Uterus (tissue), 3 donors: ENCODE measurements at regions not wholly inside any gene's neighbourhood (a gene's known extent, or its start where the extent isn't known, plus 50 kb on each side); places are given as distances from the start of the nearest gene placed in this dataset.

ENCODE experiments used
- DNase-seq, 2 donors: peaks; one replicate each; pipeline ENCODE4 v3.0.0-alpha.2; 2019 to 2020
- H3K27ac ChIP-seq, 2 donors: fragments of 200-600 bp; sonication (generic); 1 replicate in 1 of 2; 2 replicates in 1 of 2; pipeline ENCODE4 v1.5.1; 2016 to 2018
- H3K27me3 ChIP-seq, 2 donors: fragments of 200-600 bp; sonication (generic); one replicate each; pipeline ENCODE4 v1.5.1; 2018 to 2019; ENCODE audit warnings: control low read depth in 1 of 2
- H3K36me3 ChIP-seq, 2 donors: fragments of 200-600 bp; sonication (generic); one replicate each; pipeline ENCODE4 v1.5.1; 2019; ENCODE audit warnings: control low read depth in 1 of 2
- H3K4me1 ChIP-seq, 2 donors: fragments of 200-600 bp; sonication (generic); one replicate each; pipeline ENCODE4 v1.5.1; 2018 to 2019; ENCODE audit warnings: control low read depth in 1 of 2
- H3K4me3 ChIP-seq, 2 donors: fragments of 200-600 bp; sonication (generic); 1 replicate in 1 of 2; 2 replicates in 1 of 2; pipeline ENCODE4 v1.5.1; 2018 to 2019; ENCODE audit warnings: mild to moderate bottlenecking in 1 of 2
- H3K9me3 ChIP-seq, 2 donors: fragments of 200-600 bp; sonication (generic); one replicate each; pipeline ENCODE4 v1.5.1; 2019; ENCODE audit warnings: control low read depth in 1 of 2
- CTCF ChIP-seq, 4 experiments: fragments of 200-600 bp in 2 of 4; fragments of 450-650 bp in 2 of 4; sonication (generic) in 2 of 4; IDR thresholded peaks; one replicate each; pipeline ENCODE4 v1.5.1; 2016 to 2019; ENCODE audit warnings: antibody characterized with exemption in 4 of 4, mild to moderate bottlenecking in 2 of 4, moderate library complexity in 1 of 4
- POLR2A ChIP-seq, 2 donors: fragments of 450-650 bp; IDR thresholded peaks; one replicate each; pipeline ENCODE4 v1.6.1; 2016; ENCODE audit warnings: antibody characterized with exemption in 2 of 2, mild to moderate bottlenecking in 1 of 2, moderate library complexity in 1 of 2
- intact Hi-C: fragments of 100-400 bp; cut with DNase I; formaldehyde crosslinking; loops from one replicate; pipeline ENCODE4 v1.15.1; 2023; ENCODE audit warnings: low total_unique reads
- donor health status: DM: yes; HTN: yes; CAD: no.

DNA sequence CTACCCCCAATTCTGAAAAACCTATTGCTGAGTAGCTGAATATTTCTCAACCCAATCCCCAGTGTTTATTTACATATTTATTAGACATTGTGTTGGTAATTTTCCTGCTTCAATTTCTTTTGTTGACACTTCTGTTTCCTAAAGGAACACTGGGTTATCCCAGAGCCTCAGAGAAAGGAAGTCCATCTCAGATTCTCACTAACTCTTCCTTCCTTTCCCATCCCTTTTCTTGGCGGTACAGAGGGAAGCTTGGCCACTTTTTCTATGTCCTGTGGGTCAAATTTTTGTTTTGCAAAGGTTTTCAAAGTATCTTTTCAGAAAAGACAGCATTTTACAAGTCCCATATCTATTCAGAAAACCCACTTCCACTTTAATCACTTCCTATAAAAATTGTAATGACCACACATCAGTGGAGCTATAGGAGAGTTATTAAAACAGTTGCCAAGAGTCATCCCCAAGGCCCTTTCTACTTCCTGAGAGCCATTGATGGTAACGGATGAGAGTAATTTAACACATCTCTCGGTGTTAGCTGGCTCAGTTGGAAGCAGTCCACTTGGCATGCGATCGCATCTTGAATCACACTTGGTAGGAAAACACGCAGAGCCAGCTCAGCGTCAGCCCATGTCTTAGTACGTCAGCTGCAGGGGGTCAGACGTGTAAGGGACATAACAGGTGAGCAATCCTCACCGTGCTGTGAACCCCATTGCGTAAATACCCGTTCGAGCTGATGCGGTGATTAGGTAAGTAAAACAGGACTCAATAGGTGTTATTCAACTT, 231.1 kb upstream of the ADARB2 start:
- DNase-seq: no peak
- H3K27me3 ChIP-seq: no peaks in the 10 kb centered on the region
- TF ChIP-seq POLR2A (IDR thresholded peaks at IDR 0.05) (no peak), CTCF (IDR thresholded peaks at IDR 0.05) (no peak)
- intact Hi-C loops: no loop called here
- H3K27ac ChIP-seq: no peak overlapping the region
- no peaks in the 10 kb centered on the region for H3K36me3 ChIP-seq
- no peak overlapping the region for H3K4me3 ChIP-seq
- H3K9me3 ChIP-seq: no peaks in the 10 kb centered on the region
- H3K4me1 ChIP-seq: no peaks in the 10 kb centered on the region

DNA sequence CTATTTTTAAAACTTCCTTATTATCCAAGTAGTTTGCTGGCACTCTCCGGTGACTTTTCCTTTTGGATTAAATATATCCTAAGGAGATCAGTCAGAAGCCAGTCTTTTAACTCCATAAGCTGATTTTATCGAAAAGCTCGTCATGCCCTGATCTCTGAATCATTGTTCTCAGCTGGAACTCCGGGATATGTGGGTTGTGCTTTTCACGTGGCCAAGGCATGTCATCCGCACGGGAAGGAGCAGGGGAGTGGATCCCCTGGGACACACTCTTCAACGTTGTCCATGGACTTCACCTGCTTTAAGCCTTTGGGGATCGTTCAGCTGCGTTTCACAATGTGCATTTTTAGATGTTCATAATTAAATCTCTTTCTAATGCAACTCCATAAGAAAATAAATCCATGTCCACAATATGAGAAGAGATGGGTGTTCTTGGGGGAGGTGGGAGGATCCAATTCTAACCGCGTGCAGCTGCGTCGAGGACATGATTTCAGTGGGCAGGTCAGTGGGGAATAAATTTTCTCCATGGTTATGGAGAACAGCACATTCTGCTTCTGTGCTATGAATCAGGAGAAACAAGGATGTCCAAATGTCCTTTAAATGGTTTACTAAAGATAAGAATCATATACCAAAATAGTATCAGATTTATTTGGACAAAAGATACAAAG, 229.5 kb upstream of the ADARB2 start:
- intact Hi-C loops: no loop called here
- no peaks in the 10 kb centered on the region for H3K36me3 ChIP-seq
- no peaks in the 10 kb centered on the region for H3K27me3 ChIP-seq
- H3K4me3 ChIP-seq: no peak overlapping the region
- no peak for TF ChIP-seq CTCF (IDR thresholded peaks at IDR 0.05)
- no peak for TF ChIP-seq POLR2A (IDR thresholded peaks at IDR 0.05)
- H3K4me1 ChIP-seq: no peaks in the 10 kb centered on the region
- H3K27ac ChIP-seq: no peak overlapping the region
- H3K9me3 ChIP-seq: no peaks in the 10 kb centered on the region
- no peak for DNase-seq

DNA sequence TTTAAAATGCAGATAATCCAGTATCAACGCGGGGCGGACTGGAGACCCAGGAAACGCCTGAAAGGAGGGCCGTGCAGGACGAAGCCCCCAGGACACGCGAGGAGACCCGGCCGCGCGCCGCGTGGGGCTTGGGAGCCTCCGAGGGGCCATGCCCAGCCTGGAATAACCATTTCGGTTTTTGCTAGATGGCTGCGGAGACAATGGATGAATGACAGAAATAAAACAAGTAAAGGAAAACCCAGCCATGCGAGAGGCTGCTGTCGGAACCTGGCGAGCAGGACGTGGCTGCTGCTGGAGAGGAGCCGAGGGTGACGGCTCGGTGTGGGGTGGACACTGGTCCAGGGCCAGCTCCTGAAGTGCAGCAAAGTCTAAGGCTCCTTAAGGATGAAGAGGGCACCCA, 227.2 kb upstream of the ADARB2 start:
- H3K27me3 ChIP-seq: no peaks in the 10 kb centered on the region
- intact Hi-C loops: no loop called here
- H3K4me3 ChIP-seq: no peak overlapping the region
- H3K36me3 ChIP-seq: no peaks in the 10 kb centered on the region
- H3K9me3 ChIP-seq: no peaks in the 10 kb centered on the region
- TF ChIP-seq CTCF (IDR thresholded peaks at IDR 0.05) (no peak), POLR2A (IDR thresholded peaks at IDR 0.05) (no peak)
- DNase-seq: no peak
- no peak overlapping the region for H3K27ac ChIP-seq
- H3K4me1 ChIP-seq: no peaks in the 10 kb centered on the region

GRCh38 chr10:1963341-1963740, 226.0 kb upstream of the ADARB2 start:
- H3K27me3 ChIP-seq: no peaks in the 10 kb centered on the region
- no peak for TF ChIP-seq CTCF (IDR thresholded peaks at IDR 0.05)
- intact Hi-C loops: no loop called here
- H3K27ac ChIP-seq: no peak overlapping the region
- no peaks in the 10 kb centered on the region for H3K36me3 ChIP-seq
- no peaks in the 10 kb centered on the region for H3K4me1 ChIP-seq
- no peak overlapping the region for H3K4me3 ChIP-seq
- no peak for DNase-seq
- no peaks in the 10 kb centered on the region for H3K9me3 ChIP-seq

DNA sequence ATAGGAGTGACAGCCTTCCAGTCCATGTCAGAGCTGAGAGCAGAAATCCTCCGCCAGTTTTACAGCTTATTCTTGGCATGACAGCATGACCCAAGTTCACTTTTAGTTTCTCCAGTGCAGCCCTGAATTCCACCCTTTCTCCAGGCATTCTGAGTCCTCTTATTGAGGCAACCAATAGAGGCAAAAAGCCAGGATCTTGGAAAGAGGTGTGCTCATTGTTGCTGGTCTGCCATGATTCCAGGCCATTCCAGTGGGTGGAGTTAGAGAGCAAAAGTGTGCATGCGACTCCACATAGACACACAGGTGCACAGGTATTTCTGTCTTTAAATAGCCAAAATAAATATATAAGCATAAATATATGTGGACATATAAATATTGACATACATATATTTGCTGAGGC, 224.7 kb upstream of the ADARB2 start:
- Histone ChIP-seq H3K4me3 (no peak overlapping the region), H3K27ac (no peak overlapping the region), H3K4me1 (no peaks in the 10 kb centered on the region), H3K27me3 (no peaks in the 10 kb centered on the region), H3K36me3 (no peaks in the 10 kb centered on the region), H3K9me3 (peaks cover 0 to 2% of the 10 kb centered on the region in 2 donors)
- intact Hi-C loops: no loop called here
- no peak for DNase-seq
- no peak for TF ChIP-seq POLR2A (IDR thresholded peaks at IDR 0.05)
- TF ChIP-seq CTCF (IDR thresholded peaks at IDR 0.05): no peak
